ENCODE measurements at regions not wholly inside any gene's neighbourhood (a gene's known extent, or its start where the extent isn't known, plus 50 kb on each side); places are given as distances from the start of the nearest gene placed in this dataset.

- TF ChIP-seq CTCF (IDR thresholded peaks at IDR 0.05): no peak
- TF ChIP-seq POLR2A (IDR thresholded peaks at IDR 0.05): no peak
These were observed 51.5 kb upstream of the GRM3 start for GRCh38 chr7:86592185-86592584.
